A549 (cell line): ENCODE measurements at regions not wholly inside any gene's neighbourhood (a gene's known extent, or its start where the extent isn't known, plus 50 kb on each side); places are given as distances from the start of the nearest gene placed in this dataset.

Experiments used
- CHD4 ChIP-seq: fragments of 200-600 bp; sonication (generic); IDR thresholded peaks from 2 replicates; pipeline ENCODE4 v1.6.1; 2016; ENCODE audit warnings: antibody characterized with exemption, mild to moderate bottlenecking, borderline replicate concordance
- EHMT2 ChIP-seq: fragments of 200-600 bp; sonication (generic); IDR thresholded peaks from 2 replicates; pipeline ENCODE4 v1.6.1; 2016; ENCODE audit warnings: antibody characterized with exemption, low read depth, mild to moderate bottlenecking, moderate library complexity
- HDAC2 ChIP-seq: fragments of 200-600 bp; sonication (generic); IDR thresholded peaks from 2 replicates; pipeline ENCODE4 v1.6.1; 2016
- KDM1A ChIP-seq: fragments of 200-600 bp; sonication (generic); IDR thresholded peaks from 2 replicates; pipeline ENCODE4 v1.6.1; 2016; ENCODE audit warnings: low read depth, mild to moderate bottlenecking
- MAZ ChIP-seq: fragments of 150-350 bp; IDR thresholded peaks from 2 replicates; pipeline ENCODE4 v1.6.1; 2014; ENCODE audit warnings: antibody characterized with exemption, low read depth, low read length, borderline replicate concordance
- MYC ChIP-seq: IDR thresholded peaks from 2 replicates; pipeline ENCODE4 v1.6.1; 2012; ENCODE audit warnings: mild to moderate bottlenecking, inconsistent platforms, low read length, improper control_type of control experiment, borderline replicate concordance
- POLR2A ChIP-seq: IDR thresholded peaks from 2 replicates; pipeline ENCODE4 v1.6.1; 2012; ENCODE audit warnings: mild to moderate bottlenecking, low read length
- RAD21 ChIP-seq, 2 experiments: fragments of >200 bp in 1 of 2; sonication (Bioruptor Twin) in 1 of 2; formaldehyde crosslinking in 1 of 2; IDR thresholded peaks in 1 of 2; conservative IDR thresholded peaks in 1 of 2; 2 replicates in 1 of 2; 3 replicates in 1 of 2; pipeline ENCODE4 v1.6.1; 2012 to 2018; ENCODE audit warnings: inconsistent platforms in 1 of 2
- RARB ChIP-seq: fragments of 250-450 bp; sonication (Bioruptor Pico); IDR thresholded peaks from 2 replicates; pipeline ENCODE4 v1.8.0; 2021; ENCODE audit warnings: mild to moderate bottlenecking, moderate library complexity
- TF ChIP-seq, protein P1 (sequence below): fragments of >200 bp; sonication (Bioruptor Twin); formaldehyde crosslinking; IDR thresholded peaks from 3 replicates; pipeline ENCODE4 v1.5.1; 2016

GRCh38 chr4:94141001-94141400 lies 66.7 kb upstream of the SMARCAD1 start:
- TF ChIP-seq KDM1A (no peak), EHMT2 (no peak), RARB (no peak), MAZ (no peak), RAD21 (conservative IDR thresholded peaks at IDR 0.05 in 1 of 2, IDR thresholded peaks at IDR 0.05 in 1 of 2) (no peak), MYC (no peak), CHD4 (no peak), HDAC2 (no peak), POLR2A (no peak)
- TF ChIP-seq, protein P1, sequence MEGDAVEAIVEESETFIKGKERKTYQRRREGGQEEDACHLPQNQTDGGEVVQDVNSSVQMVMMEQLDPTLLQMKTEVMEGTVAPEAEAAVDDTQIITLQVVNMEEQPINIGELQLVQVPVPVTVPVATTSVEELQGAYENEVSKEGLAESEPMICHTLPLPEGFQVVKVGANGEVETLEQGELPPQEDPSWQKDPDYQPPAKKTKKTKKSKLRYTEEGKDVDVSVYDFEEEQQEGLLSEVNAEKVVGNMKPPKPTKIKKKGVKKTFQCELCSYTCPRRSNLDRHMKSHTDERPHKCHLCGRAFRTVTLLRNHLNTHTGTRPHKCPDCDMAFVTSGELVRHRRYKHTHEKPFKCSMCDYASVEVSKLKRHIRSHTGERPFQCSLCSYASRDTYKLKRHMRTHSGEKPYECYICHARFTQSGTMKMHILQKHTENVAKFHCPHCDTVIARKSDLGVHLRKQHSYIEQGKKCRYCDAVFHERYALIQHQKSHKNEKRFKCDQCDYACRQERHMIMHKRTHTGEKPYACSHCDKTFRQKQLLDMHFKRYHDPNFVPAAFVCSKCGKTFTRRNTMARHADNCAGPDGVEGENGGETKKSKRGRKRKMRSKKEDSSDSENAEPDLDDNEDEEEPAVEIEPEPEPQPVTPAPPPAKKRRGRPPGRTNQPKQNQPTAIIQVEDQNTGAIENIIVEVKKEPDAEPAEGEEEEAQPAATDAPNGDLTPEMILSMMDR, result no peak
